ENCODE measurements at regions not wholly inside any gene's neighbourhood (a gene's known extent, or its start where the extent isn't known, plus 50 kb on each side); places are given as distances from the start of the nearest gene placed in this dataset.
A peak's percentile ranks its signal among the peaks of the same experiment; 100 is the strongest.

DNA sequence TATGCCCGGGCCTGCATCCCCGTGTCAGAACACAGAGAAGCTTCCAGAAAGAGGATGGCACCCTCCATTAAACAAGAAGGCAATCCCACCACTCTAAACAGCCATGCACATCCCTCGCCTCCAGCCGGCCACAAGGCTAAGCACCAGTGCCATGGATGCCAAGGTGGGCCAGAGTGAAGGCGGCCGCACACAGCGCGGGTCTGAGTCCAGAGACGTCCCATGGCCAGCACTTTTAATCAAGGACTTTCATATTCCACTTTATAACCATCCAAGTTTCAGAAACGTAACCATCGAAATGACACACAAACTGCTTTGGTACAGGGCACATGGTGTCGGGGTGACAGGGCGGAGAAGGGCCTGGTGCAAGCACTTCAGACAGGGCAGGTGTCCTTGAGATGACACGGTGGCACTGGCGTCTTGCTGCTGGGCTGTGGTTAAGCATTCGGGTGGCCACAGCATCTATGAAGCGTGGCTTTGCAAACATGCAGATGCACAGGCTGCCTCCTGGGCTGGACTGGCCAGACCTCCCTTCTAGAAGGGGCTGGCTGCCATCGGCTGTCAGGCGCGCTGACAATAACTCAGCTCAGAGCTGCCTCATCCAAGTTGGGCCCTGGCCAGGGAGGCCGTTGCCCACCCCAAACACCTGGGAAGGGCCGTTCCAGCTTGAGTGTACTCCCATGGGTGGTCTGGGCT is 117.2 kb downstream of the RFLNA start:
- DNase-seq (ENCODE audit: low spot score): no peak

DNA sequence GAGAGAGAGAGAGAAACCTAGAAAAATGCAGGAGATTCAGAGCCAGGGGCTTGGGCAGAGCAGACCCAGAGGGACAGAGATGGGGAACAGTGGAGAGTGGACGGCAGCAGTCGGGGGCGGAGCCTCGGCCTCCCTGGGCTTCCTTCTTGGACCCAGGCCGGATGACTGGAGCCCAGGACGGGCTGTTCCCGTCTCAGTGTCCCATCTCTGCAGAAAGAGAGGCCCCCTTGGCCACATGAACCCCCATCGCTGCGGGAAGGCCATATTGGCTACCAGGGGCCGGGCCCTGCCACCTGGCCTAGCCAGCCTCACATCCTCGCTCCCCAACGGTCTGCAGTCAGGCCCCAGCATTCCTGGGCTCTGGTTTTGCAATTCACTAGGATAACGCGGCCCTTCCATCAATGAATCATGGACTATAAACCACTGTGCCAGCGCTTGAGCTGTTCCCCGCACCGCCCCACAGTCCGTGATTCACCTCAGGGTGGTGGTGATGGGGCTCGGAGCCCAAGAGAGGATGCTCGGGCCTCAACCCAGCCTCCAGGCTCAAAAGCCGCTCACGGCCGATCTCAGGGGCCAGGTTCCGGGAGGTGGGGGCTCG is 116.5 kb downstream of the RFLNA start:
- no peak for DNase-seq (ENCODE audit: low spot score)

DNA sequence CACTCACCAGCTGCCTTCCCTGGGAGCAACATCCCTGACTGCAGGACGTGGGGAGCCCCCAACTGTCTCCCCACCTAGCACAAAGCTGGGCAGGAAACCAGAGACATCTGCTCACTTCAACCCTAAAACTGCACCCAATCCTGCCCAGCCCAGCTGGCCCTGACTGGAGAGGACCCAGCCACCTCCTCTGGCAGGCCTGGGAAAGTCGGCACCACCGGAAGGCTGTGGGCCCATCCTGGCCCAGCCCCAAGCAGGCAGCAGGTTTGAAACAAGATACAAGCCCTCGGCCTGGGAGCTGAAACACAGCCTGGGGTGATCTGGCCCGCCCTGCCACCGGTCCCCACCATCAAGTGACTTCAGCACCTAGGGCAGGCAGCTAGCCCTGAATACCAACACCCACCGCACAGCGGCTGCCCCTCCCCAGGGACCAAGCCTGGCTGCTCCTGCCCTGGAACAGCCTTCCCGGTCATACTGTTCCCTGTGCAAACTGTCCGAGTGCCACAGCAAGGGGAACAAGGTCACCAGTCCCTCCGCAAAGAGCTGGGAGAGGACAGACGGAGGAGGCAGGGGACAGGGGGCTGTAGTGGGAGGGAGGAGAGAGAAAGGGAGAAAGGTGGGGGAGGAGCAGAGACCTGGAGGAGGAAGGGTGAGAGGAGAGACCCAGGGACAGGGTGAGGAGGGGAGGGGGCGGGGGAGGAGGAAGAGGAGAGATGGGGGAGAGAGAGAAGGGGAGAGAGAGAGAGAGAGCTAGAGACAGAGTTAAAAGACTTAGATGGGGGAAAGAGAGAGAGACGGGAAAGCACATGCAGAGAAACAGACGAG is 115.7 kb downstream of the RFLNA start:
- DNase-seq (ENCODE audit: low spot score): no peak

DNA sequence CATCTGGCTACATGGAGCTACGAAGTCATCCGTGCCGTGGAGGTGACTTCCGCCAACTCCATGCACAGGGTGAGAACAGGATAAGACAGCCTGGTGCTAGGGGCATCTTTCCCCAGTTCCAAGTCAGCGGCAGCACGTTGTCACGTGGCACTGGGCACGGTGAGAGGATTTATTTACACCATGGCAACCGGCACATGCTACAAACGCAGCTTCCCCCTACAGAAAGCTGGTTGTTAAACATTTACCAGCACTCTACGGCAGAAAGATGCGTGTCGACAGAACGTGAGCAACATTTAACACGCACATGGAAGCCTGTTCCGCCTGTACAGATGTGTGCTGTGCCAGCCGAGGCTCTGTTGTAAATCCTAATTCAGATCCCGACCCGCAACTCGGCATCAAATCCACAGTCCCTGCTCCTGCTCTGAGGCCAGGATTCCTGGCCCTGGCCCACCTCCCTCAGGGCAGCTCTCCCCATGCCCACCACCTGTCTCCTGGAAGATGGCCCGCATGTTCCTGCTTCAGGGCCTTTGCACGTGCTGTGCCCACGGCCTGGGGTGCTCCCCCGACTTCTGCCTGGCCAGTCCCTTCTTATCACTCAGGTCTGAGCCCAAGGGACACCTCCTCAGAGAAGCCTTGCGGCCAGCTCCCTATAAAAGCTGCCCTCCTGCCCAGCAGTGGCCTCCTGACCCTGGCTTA is 114.1 kb downstream of the RFLNA start:
- no peak for DNase-seq (ENCODE audit: low spot score)

DNA sequence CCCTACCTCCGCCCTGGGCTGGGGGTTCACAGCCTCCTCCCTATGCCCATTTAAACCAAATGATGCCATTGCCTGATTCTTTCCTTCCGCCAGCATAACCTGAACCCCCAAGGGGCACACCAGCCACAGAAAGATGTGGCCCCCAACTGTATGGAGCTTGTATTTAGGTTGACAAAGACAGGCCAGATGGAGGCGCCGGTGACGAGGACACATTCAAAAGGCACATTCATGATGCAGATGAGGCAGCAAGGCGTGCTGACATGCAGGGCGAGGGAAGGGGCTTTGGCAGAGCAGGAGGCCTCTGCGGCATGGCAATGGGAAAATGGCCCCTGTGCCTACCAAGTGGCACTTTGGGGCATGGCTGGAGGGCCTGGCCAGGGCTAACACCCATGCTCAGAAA is 112.2 kb downstream of the RFLNA start:
- no peak for DNase-seq (ENCODE audit: low spot score)

DNA sequence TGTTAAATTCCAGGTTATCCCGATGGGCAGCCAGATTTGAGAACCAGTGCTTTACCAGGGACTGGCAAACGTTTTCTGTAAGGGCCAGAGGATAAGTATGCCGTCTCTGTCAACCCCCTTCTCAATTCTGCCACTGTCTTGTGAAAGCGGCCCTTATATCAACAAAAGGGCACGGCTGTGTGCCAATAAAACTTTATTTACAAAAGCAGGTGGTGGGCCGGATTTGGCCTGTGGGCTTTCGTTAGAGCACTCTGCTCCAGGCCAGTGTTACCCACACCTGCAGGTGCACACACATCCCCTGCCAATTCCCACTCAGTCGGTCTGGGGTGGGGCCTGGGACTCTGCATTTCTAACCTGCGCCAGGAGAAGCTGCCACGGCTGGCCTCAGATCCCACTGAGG is 111.2 kb downstream of the RFLNA start:
- no peak for DNase-seq (ENCODE audit: low spot score)

DNA sequence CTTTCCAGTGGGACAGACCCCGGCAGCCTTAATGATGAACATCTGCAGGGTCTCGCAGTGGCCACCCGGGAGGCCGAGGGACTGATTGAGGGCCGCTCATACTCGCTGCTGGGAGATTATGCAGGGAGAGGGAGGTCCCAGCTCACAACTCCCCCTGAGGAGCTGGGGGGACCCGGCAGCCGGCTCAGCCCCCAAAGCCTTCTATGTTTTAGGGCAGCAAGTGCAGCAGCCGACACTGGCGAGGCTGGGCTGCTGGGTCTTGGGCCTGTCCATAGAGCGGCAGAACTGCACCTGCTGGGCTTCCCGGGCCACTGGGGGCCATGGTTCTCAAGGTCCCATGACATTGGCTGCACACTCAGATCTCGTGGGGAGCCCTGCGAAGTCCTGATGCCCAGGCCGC is 110.7 kb downstream of the RFLNA start:
- no peak for DNase-seq (ENCODE audit: low spot score)

DNA sequence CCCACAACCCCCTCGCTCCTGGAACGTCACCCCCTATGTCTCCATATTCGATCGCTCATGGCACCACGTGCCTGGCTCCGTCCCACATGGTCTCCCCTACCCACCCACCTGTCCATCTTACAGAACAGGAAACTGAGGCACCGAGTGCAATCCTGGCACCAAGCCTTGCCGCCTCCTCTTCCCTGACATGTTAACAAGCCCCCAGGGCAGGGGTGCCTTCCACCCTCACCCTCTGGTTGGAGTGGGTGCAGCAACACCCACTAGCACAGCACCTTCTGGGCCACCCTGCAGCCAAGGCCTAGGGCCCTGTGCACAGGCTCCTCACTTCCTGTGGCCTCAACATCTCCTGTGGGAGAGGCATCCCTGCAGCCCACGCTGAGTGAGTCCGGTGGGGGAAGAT is 110.3 kb downstream of the RFLNA start:
- no peak for DNase-seq (ENCODE audit: low spot score)

DNA sequence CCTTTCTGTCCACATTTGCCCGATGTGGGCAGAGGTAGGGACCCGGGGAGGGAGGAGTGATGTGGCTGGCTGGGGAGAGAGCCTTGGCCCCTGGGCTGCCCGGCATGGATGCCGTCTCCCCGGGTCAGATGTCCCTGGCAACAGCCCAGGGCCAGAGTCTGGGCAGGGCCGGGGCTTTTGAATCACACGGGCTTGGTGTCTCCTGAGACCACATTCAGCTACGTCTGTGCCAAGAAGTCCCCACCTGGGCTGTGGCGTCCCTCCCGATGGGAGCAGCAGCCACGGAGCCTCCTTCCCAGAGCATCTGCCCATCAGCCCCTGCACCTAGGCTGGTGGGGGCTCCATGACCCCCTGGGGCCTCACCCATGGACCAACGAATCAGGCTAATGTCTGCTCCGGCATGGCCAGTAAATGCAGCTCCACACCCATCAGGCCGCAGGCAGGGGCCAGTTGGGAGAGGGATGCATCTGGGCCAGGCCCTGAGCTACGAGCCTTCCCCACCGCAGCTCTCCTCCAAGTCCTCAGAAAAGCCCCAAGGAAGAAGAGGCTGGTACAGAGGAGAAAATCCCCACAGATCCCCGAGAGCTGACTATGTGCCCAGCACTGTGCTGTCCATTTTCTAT is 109.4 kb downstream of the RFLNA start:
- DNase-seq (ENCODE audit: low spot score): no peak

DNA sequence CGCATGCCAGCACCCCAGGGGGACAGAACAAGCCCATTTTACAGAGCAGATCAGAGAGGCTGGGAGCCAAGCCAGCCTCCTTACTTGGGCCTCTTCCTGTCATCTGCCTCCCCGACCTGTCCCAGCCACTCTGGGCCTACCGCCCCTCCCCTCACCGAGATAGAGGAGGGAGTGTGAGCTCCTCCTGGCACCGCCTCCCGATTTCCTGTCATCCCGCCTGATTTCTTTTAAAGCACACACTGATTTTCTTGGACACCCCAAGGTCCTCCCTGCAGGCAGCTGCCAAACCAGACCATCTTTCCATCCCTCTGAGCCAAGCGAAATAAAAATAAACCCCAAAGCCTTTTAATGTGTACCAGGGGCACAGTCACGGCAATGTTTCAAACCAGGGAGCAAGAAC is 108.4 kb downstream of the RFLNA start:
- no peak for DNase-seq (ENCODE audit: low spot score)

DNA sequence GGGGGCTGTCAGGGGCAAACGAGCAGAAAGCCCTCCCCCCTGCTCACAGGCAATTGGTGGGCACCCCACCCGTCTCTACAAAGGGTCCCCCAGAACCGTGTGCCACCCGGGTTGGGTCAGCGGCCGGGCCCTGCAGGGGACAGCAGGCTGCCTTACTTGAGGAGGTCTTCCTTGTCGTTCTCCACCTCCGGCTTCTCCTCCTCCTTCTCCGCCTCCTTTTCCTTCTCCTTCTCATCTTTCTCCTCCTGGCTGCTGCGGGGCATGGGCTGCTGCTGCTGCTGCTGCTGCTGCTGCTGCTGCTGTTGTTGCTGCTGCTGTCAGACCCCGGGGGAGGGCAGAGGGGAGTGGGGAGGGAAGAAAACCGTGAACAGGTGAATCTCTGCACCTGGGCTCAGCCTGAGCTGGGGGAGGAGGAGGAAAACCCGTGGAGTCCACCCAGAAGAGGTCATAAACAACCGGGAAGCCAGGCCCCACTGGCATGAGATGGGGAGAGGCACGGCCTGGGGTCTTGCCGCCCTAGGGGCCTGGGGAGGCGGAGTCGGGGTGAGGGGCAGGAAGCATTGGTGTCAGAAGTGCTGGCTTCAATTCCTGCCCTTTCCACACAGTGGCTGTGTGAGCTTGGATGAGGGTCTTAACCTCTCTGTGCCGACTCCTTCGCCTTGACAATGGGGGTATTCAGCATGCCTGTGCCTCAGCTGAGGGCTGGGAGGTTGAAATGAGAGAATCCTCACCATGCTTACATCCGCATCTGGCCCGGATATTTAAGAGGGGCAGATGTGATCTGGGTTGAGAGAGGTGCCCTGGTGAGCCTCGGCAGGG is 107.6 kb downstream of the RFLNA start:
- DNase-seq (ENCODE audit: low spot score): no peak

DNA sequence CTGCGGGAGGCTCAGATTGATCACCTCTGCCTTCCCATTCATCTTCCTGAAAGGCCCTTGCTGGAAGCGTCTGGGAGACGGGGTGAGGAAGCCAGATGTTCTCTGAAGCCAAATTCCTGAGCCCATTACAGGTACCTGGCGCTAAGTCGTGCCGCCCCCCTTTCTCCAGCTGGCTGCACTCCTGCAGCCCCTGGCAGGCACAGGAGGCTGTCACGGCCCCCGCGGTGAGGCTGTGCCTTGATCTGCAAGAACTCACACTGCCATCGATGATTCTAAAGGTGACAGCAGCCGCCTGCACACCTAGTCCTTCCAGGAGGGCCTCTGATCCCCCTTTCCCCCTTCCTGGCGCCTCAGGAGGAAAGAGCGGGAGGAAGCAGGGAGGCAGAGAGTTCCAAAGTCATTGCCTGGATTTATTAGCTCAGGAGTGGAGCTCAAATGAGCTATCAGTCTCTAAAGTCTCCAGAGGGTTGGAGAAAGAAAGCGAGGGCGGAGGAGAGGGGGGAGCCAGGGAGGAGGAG is 106.9 kb downstream of the RFLNA start:
- no peak for DNase-seq (ENCODE audit: low spot score)

DNA sequence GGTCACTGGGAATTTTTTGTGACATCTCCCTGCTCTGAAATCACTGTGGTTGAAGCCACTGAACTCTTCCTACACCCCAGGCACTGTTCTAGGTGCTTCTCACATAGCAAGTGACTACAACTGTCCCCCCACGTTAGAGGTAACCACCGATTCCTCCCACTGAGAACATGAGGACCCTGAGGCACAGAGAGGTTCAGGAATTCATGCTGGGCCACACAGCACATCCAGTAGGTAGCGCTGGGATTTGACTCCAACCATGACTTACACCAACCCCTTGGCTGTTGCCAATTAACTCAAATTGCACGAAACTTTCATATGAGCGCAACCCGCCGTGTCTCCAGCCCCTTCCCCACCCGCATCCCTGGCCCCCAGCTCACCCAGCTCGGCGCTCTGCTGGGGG is 105.2 kb downstream of the RFLNA start:
- no peak for DNase-seq (ENCODE audit: low spot score)

DNA sequence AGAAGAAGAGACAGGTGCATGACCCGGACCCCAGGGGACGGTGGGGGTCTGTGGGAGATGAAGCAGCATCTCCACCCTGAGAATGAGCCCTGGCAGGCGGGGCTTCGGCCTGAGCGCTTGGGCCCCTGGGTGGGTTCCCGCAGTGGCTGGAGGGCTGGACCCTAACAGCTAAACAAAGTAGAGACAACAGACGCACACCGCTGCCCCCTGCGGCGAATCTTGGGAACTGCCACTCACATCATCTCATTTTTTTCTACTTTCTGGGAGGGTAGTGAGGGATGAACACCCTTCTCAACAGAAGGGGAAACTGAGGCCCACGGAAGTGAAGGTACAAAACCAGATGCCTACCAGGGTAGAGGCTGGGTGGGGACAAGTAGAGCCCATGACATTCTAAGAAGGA is 104.7 kb downstream of the RFLNA start:
- DNase-seq (ENCODE audit: low spot score): peak; percentile 58

DNA sequence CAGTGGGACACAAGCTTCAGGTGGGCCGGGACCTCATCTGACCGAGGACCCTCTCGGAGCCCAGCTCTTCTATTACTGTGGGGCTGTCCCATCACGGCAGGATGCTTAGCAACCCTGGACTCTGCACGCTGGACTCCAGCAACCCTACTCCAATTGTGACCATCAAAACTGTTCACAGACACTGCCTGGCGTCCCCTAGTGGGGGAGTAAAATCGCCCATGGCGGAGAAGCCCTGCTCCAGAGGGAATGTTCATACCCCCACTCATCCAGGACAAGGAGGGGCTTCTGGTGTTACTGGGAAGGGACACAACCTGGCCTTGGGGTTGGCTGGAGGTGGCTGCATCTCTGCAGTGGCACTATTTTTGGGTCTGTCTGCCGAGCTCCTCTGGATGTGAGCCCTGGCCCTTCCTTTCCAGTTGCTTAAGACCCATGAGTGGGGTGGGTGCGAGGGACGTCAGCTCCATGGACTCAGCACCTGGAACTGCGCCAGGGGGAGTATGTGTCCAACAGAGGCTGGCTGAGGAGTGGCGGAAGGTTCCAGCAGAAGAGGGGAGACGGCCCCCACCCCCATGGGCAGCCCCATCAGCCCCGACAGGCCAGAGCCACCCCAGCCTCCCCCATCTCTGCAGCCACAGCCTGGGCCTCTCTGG is 103.8 kb downstream of the RFLNA start:
- no peak for DNase-seq (ENCODE audit: low spot score)

DNA sequence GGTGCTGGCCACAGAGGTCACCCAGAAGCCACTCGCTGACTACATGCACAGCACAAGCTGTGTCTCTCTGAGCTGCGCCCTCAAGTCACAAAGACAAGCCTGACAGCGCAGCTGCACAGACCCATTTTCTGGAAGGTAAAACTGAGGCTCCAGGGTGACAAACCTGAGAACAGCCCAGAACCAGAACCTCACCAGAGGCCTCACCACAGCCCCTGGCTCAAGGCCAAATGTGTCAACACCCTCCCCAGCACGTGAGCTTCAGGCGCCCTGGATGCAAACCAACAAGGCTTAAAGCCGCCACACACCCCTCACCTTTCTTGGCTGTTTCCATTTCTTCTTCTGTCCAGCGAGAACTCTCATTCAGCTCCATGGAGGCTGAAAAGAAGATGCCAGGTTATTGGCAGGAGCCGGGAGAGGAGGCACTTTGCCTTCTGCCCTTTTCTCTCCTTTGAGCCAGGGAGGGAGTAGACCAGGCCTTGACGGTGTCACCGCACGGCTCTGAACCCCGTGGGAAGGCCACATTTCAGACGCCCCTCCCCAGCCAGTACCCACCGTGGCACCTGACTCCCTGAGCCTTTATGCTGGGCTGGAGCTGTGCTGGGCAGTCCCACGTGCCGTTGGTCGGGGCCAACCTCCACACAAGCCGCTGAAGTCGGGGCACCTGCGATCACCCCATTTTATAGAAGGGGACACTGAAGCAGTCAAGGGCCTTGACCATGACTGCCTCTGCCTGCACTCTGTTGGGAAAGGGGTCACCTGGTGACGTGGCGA is 103.1 kb downstream of the RFLNA start:
- DNase-seq (ENCODE audit: low spot score): no peak

DNA sequence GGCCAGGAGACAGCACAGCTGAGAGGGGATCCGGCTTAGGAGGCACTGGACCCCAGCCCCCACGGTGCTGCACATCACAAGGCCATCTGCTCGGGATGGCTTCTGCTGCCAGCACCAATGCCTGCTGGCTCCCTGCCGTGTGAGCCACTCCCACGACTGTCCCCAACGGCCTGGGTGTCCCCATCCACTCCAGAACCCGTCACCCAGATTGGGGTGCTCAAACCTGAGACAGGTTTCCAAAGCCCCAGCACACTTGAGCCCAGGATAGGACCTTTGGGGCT is 102.4 kb downstream of the RFLNA start:
- no peak for DNase-seq (ENCODE audit: low spot score)

DNA sequence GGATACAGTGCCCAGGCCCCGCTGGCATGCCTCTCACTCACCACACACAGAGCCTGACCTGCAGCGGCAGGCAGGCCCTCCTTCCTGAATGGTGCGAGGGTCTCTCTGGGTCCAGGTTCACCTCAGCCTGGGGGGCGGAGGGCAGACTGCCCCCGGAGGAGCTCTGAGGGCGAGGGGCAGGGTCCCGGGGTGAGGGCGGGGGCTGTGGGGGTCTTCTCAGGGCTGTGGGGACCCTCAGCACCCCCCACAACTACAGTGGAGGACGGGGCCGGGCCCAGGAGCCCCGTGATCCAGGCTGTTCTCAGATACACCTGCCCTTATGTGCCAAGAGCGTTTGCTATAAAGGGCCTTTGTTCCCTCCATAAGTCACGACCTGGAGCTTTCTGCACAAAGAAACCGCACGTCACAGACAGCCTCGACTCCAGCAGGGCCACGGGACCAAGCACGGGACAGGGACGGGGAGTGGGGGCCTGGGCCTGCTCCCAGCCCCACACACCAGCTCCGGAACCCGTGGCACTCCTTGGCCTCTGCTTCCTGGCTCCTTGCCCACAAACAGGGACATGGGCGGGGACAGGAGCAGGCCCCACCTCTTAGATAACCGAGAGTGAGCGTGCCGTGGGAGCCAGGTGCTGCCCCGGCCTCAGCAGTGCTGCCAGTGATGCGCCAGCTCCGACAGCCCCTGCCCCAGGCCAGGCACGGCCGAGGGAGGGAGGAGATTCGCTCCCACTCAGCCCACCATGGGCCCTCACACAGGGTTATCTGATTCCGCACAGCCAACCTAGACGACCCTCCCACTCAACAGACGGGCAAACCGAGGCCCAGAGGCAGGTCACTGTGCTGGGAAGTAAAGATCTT is 101.9 kb downstream of the RFLNA start:
- peak; percentile 85 for DNase-seq (ENCODE audit: low spot score)

DNA sequence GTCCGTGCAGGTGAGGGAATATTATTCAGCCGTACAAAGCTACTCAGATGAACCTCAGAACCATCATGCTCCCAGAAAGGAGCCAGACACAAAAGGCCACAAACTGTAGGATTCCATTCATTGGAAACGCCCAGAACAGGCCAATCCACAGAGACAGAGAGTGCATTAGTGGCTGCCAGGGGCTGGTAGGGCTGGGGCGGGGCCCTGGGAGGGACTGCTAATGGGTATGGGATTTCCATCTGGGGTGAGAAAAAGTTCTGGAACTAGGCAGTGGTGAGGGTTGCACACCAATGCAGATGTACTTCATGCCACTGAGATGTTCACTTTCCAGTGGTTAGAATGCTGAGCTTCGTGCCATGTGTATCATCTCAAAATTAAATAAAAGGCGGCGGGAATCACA is 101.1 kb downstream of the RFLNA start:
- DNase-seq (ENCODE audit: low spot score): no peak

Data from COLO829 (cell line).